UCSD-AML1 (cell line): ENCODE measurements at regions not wholly inside any gene's neighbourhood (a gene's known extent, or its start where the extent isn't known, plus 50 kb on each side); places are given as distances from the start of the nearest gene placed in this dataset.
"Not testable (repeated sequence)": the region's sequence is repeated elsewhere in the genome, so short reads cannot be mapped to it uniquely, and the experiment has no call there.

Experiments used
- DNase-seq: peaks from one replicate; lab custom pipeline; 2025; ENCODE audit not compliant: unreplicated experiment; lab: John Stamatoyannopoulos, UW

DNA sequence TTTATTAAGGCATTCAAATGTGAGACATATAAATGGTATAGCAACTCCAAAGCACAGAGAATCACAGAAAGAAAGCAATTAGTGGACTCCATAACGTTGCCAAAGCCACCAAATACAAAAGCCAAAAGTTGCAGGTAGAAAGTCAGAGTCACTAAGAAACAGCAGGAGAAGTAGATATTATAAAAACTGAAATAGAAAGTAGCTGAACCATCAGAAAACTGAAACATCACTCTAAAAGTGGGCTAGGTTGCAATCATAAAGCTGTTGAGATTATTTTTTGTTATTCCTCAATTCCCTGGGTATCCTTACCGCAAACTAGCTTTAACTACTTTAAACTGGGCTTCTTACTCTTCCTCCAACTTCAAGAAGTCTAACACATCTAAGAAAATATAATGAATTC is 108.1 kb upstream of the ARRDC3 start:
- no peak for DNase-seq

DNA sequence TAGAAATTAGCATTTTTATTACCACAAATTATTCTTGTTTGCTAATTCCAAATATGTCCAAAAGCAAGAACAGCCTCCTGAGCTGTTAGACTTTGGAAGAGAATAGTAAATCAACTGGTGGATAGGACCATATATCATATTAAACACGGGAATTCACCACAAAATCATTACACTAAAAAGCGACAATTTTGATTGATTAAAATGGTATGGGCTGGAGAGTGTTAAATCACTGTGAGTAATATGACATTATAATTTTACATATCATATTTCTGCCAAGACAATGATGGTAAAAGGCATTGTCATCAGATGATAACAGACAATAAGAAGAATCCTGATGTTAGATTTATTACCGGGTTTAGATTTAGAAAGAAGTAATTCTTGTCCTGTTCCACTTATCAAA is 107.2 kb upstream of the ARRDC3 start:
- no peak for DNase-seq

DNA sequence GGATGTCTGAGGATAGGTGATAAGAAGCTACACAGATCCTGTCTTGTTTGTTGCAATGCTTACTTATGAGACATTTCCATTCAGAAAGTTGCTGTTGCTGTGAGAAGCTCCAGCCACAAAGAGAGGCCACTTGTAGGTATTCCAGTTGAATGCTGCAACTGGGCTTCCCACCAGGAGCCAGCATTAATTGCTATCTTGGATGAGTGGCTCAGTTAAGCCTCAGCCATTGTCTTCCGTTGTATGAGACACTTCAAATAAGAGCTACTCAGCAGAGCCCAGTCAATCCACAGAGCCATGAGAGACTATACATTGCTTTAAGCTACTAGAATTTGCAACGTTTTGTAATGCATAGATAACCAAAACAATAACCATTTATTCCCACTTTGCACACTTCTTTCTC is 104.3 kb upstream of the ARRDC3 start:
- no peak for DNase-seq

DNA sequence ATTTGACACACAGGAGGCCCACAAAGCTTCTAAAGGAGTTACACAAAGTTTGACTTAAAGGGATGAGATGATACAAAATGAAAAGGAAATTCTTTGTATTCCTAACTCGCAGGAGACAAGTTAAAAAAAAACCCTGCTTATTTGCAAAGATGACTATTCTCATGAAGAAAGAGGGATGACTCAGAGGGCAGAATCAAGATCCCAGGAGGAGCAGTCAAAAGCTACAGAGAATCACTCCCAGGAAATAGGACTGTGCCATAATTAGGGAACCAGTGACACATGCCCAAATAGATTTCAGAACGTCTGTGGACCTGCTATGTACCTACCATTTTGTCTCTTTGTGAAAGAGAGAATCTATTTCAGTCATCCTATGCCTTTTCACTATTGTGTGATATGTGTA is 103.5 kb upstream of the ARRDC3 start:
- no peak for DNase-seq

DNA sequence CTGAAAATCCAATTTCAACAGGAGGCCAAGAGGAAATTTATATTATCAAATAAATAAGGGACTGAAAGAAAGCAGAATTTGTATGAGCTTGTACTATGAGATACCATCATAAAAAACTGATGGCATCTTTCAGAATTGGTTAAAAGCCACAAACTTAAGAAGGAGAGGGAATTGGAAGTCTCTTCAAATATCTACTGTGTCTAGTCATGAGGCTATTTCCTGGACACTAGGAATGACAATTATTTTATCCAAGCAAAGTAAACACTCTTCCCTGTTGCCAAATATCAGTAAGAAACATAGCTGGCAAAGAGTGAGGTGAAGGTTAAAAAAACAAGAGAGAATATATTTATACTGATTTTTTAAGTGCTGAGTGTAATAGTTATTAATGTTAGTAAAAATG is 101.5 kb upstream of the ARRDC3 start:
- DNase-seq, result no peak

DNA sequence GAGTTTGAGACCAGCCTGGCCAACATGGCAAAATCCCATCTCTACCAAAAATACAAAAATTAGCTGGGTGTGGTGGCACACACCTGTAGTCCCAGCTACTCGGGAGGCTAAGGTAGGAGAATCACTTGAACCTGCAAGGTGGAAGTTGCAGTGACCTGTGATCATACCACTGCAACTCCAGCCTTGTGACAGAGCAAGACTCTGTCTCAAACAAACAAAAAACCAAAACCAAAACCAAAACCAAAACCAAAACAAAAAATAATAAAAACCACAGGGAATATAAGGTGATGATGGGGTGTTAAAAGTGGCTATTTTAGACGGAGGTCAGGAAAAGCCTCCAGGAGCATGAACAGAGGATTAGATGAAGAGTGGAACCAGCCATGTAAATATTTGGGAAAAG is 96.3 kb upstream of the ARRDC3 start:
- DNase-seq, result not testable (repeated sequence)

DNA sequence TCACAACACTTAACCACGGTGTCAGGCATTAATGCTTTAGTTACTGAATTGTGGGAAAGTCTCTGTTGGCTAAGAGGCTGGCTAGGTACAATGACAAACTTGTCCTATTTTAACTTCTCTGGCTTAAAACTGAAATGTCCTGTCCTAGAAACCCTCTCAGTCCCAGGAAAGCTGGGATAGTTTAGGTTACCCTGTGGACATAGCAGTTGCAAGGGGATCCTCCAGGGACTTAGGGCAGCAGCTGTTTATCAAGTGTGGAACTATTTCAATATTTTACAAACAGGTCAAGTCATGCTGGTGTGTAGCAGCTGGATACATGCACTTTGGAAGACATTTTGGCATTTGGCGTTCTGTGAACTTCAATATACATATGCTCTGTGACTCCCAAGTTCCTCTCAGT is 95.0 kb upstream of the ARRDC3 start:
- no peak for DNase-seq

DNA sequence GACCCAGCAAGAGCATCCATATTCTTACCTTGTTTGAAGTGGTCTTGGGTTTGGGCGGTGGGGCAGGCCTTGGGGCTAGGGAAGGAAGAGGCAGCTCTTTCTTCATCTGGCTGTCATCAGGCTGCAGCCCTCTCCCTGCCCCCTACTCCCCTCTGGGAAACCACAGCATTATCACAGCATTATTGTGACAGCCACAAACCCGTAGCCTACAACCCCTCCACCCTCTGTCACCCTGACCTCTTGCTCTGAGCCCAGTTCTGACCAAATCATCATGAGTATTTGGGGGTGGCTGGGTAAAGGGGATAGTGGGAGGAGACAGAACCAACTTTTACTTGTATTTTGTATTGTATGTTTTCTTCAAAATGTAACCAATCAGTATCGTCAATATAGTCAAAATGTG is 94.3 kb upstream of the ARRDC3 start:
- no peak for DNase-seq

DNA sequence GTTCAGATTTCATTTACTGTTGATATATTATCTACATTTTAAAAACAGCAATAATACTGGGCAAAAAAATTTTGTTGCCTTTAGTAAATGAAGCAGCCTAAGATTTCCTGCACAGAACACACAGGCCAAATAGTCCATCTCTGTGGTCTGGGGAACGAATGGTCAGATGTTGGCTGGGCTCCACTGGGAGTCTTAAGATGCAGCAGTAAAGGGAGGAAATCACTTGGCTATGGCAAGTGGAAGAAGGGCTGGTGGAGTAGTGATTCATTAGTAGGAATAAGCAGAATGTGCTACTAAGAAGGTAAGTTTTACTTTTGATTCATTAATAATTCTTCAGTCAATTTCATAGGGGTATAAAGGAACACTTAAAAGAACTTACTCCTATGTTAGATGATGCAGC is 91.1 kb upstream of the ARRDC3 start:
- DNase-seq, result no peak

DNA sequence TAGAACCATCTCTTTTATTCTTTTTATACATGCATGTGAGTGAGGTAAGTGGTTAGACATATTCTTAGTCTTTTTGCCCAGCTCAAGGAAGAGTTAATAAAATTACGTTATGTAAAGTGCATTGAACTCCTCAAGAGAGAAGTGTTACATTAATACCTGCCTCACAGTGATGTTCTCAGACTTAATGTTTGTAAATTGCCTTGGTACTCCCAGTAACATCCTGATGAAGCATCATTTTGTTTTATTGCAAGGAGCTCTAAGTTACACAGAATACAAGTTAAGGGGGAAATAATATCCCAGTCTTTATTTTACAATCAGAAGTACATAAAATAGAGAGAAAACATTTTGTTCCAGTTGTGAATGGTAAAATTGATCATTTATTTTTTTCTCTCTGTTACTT is 89.5 kb upstream of the ARRDC3 start:
- no peak for DNase-seq

DNA sequence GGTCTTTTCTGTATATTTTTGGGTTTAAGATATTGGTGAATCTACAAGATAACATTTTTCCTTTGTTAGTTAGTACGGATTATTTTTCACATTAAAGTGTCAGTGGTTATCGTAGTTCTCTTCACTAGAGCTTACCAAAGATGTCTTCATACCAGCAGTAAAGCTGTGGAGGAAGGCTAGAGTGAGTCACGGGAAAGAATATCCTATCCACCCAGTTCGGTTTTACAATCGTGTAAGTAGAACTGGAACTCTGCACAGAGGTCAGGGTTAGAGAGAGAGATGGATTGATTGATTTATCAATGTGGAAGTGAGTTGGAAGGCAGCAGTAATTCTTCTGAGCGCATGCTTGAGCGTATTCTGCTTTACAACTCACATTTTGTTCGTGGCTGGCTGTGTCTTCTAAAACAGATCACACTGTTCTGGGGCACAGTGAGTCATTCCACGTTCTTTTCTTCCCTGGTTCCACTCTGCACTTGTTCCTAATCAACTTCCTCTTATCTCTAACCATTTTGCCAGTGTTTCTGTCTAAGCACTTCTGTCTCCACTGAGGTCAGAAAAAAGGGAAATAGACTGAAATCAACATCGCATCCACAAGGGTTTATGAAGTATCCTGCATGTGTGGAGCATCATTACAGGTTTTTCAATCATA is 86.5 kb upstream of the ARRDC3 start:
- peak; percentile 6 for DNase-seq

DNA sequence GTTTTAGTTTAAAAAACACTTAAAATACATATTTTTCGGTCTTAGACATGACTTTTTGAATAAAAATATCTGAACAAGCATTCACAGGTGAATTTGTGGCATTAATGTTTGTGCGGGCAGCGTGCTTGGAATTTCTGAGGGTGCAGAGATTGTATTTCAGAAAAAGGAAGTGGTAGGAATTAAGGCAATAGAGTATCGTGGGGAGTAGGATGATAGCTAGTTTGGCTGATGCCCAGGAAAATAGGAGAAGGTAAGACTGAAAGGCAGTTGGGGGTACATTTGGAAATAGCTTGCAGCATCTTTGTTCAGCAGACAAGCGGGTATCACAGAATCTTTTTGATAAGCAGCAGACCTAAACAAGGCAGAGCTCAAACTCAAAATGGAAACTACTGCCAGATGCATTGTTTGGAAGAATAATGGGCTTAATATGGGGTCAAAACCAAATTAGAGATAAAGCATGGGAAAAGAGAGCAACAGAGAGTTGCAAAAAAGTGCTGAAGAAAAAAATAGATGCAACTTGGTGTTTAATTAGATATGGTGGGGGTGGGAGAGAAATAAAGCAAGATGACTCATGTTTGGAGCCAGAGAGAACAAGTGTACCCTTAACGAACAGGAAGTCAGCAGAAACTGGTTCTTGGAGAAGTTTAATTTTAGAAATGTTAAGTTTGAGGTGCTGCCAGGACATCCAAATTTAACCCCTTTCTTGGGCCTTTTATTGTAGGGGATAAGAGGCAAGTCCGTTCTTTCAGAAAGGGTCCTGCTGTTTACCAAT is 85.7 kb upstream of the ARRDC3 start:
- no peak for DNase-seq

DNA sequence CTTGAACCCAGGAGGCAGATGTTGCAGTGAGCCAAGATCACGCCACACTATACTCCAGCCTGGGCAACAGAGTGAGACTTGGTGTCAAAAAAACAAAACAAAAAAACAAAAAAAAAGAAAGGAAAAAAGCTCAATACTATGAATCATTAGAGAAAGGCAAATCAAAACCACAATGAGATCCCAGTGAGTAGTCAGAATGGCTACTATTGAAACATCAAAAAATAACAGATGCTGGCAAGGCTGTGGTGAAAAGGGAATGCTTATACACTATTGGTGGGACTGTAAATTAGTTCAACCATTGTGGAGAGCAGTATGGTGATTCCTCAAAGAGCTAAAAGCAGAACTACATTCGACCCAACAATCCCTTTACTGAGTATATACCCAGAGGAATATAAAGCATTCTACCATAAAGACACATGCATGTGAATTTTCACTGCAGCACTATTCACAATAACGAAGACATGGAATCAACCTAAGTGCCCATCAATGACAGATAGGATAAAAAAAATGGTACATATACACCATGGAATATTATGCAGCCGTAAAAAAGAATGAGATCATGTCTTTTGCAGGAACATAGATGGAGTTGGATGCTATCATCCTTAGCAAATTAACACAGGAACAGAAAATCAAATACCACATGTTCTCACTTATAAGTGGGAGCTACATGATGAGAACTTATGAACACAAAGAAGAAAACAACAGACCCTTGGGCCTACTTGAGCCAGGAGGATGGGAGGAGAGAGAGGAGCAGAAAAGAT is 81.9 kb upstream of the ARRDC3 start:
- DNase-seq, result no peak

DNA sequence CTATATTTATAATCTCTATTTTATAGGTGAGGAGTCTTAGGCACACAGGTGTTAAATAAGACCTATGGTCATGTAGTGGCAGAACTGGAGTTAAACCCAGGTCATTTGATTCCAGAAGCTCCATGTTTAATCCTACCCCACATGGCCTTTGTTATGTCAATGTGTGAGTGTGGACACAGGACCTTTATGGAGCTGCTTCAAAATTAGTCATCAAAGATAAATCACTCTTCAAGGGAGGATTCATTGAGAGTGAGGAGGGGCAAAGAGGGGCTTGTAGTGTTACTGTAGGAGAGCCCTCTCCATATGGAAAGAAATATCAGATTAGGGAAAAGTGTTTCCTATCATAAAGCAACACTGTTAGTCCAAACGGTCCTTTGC is 74.6 kb upstream of the ARRDC3 start:
- no peak for DNase-seq

DNA sequence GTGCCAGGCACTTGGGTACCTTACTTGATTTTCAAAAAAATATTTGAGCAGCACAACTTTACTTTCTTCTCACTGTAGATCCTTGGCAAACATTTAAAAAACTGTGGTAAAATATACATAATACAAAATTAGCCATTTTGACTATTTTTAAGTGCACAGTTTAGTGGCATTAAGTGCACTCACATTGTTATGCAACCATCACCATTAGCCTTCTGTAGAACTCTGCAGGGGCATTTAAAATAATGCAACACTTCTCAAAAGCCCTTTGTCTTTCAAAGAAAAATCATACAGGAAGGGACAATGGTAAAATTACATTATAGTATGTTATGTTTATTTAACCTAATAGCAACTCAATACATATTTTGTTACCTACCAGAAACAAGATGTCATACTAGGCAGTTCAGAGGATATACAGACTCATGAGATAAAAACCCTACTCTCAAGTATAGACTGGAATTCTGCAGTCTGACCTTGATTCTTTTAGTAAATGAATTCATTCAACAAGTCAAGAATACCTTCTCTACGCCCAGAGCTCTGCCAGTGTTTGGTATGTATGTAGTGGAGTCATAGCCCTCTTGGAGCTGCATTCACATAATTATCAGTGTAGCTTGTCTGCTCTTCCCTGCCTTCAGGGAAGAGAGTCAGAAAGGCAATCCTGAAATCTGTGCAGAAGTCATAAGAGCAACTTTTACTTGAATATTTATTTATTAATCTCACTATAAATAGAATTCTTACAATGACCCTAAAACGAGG is 74.0 kb upstream of the ARRDC3 start:
- DNase-seq, result no peak

DNA sequence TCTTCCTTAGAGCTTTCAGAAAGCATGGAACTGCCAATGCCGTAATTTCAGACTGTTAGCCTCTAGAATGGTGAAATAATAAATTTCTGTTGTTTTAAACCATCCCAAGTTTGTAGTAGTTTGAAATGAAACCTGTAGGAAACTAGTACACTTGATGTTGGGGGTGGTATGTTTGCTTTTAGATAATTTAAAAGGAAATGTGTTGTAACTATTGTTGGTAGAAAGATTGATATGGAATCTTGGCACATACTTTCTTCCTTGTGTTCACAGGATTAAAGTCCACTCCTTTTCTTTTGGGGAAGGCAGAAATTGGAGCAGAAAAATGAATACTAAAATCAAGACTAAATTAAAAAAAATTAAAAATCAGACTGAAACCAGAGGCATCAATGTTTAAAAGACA is 66.0 kb upstream of the ARRDC3 start:
- no peak for DNase-seq

DNA sequence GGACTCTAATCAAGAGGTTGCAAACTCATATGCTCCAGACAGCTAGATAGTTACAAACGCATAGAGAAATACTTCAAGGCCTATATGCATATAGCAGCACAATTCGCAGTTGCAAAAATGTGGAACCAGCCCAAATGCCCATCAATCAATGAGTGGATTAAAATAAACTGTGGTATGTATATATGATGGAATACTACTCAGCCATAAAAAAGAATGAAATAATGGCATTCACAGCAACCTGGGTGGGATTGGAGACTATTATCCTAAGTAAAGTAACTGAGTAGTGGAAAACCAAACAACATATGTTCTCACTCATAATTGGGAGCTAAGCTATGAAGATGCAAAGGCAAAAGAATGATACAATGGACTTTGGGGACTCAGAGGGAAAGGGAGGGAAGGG is 65.0 kb upstream of the ARRDC3 start:
- not testable (repeated sequence) for DNase-seq

DNA sequence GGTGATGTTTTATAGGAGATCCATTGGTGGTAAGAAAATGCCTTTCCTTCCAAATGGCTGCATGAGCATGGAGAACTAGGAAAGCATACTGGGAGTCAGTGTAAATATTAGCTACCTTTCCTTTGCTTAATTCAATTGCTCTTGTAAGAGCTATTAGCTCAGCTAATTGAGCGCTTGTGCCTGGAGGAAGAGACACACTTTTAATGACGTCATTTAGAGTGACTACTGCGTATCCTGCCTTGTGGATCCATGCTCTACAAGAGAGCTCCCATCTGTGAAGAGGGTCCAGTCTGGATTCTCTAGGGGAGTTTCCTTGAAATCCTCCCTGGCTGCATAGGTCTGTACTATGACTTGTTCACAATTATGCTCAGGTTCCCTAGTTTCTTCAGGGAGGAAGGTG is 63.8 kb upstream of the ARRDC3 start:
- DNase-seq, result not testable (repeated sequence)

DNA sequence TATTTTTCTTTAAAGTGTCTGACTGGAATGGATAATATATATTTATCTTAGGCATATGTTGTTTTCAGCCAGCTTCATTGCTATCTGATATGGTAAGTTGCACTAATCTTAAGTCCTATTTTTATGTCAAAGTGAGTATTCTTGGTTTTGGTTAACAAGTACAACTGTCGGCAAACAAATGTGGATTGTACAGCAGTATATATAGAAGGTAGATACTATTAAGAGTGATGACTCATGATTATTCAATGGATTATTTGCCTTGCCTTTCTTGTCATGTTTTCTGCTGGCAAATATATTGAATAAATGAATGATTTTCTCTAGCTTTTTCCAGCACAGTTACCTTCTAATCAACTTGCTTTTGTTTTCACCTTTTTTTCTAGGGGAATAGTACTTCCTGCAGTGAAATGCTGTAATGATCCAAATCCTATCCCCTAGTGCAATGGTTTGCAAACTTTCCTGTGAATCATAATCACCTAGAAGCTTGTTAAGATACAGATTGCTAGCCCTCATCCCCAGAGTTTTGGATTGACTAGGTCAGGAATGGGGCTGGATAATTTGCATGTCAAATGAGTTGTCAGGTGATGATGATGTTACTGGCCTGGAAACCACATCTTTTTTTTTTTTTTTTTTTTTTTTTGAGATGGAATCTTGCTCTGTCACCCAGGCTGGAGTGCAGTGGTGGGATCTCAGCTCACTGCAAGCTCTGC is 60.8 kb upstream of the ARRDC3 start:
- no peak for DNase-seq

DNA sequence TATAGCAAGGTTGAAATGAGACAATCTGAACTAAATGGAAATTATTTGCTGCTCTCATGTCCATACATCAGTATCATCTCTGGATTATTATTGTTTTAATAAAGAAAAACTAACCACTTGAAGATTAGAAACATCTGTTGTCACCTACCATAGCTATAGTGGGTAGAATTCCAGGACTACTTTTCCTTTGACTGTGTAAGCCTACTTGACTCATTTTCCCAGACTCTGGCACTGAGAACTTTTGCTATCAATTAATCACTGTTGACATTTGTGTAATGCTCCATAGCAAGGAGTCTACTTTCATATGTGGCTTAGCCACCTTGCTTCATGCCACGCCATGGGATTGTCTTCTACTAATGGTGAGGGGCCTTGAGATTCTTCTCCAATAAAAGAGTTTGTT is 59.9 kb upstream of the ARRDC3 start:
- no peak for DNase-seq

DNA sequence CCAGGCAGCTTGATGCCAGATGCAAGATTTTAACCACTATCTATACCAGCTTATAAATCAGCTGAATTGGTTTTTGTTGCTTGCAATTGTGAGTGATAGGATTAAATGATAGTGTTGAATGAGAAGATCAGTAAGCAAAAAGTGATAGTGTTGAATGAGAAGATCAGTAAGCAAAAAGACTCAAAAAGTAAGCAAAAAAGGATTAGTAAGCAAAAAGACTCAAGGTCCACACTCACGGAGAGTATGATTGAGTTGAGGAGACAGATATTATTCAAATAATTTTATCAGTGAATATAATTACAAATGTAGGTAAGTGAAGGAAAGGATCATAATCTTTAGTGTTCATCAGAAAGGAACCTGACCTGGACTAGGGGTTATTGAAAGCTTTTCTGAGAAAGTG is 58.0 kb upstream of the ARRDC3 start:
- DNase-seq, result no peak
